ENCODE measurements at regions not wholly inside any gene's neighbourhood (a gene's known extent, or its start where the extent isn't known, plus 50 kb on each side); places are given as distances from the start of the nearest gene placed in this dataset.

DNA sequence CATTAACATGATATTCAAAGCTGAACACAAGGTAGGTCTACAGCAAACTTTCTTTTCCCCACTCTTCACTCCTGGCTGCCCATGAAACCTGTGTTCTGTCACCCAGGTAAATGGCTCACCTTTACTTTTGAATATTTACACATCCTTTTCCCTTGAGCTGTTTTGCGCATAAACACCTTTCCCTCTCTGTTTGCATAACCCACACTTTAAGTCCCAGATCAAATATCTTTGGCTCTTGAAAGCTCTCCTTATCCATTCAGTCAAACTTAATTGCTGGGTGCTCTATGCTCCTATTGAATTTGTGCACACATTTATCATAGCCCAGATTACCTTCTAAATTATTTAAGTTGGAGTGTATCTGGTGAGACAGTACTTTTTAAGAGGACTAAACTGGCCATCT lies 51.7 kb upstream of the ATP8A1 start:
- Histone ChIP-seq H3K27me3 (no peaks in the 10 kb centered on the region), H3K9me3 (no peaks in the 10 kb centered on the region), H3K36me3 (no peaks in the 10 kb centered on the region), H3K27ac (no peak overlapping the region), H3K4me3 (no peak overlapping the region), H3K4me1 (no peaks in the 10 kb centered on the region)
- no peak for DNase-seq (ENCODE audit: low spot score)
- TF ChIP-seq, protein P1, sequence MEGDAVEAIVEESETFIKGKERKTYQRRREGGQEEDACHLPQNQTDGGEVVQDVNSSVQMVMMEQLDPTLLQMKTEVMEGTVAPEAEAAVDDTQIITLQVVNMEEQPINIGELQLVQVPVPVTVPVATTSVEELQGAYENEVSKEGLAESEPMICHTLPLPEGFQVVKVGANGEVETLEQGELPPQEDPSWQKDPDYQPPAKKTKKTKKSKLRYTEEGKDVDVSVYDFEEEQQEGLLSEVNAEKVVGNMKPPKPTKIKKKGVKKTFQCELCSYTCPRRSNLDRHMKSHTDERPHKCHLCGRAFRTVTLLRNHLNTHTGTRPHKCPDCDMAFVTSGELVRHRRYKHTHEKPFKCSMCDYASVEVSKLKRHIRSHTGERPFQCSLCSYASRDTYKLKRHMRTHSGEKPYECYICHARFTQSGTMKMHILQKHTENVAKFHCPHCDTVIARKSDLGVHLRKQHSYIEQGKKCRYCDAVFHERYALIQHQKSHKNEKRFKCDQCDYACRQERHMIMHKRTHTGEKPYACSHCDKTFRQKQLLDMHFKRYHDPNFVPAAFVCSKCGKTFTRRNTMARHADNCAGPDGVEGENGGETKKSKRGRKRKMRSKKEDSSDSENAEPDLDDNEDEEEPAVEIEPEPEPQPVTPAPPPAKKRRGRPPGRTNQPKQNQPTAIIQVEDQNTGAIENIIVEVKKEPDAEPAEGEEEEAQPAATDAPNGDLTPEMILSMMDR (IDR thresholded peaks at IDR 0.05) = no peak

Measured in right atrium auricular region (tissue), 2 donors.